ENCODE measurements at regions not wholly inside any gene's neighbourhood (a gene's known extent, or its start where the extent isn't known, plus 50 kb on each side); places are given as distances from the start of the nearest gene placed in this dataset.

DNA sequence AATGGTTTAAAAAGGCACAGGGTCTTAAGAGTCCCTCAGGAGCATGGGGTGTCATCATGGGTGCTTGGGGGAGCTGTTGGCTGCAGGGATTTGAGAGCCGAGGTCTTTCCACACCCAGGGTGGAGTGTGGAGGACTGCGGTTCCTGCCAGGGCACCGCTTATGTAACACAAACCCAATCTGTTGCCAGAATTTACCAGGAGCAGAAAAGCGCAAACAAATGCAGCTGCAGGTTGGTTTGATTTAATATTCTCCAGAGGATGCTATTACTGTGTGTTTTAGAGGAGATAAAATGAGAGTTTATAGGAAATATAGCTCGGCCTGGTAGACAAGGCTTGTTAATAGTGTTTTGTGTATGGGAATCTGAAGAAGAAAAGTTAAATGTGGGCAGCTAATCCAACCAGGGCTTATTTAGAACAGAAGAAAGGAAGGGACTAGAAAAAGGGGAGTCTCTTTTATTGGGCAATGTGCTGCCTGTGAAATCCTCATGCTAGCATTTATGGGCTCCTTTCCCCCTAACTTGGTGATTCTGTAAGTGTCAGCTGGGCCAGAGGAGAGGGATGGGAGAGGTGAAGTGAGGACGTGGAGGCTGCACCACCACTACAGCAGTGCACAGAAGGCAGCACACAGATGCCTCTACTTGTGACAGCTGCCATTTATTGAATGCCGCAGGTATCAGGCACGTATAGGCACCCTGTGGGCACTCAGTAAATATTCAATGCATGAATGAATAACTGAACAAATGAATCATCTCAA is 174.7 kb downstream of the KATNIP start:
- WGBS: 23% methylated on average over 8 of the region's 8 CpGs
- Histone ChIP-seq H3K27ac (peak overlapping the region; percentile 25 to 33), H3K4me1 (replicated peaks) (peaks cover 6% of the 10 kb centered on the region), H3K4me3 (no peak overlapping the region), H3K9me3 (no peaks in the 10 kb centered on the region), H3K36me3 (no peaks in the 10 kb centered on the region), H3K27me3 (replicated peaks; ENCODE audit: insufficient read depth) (no peaks in the 10 kb centered on the region)
- no peak for TF ChIP-seq POLR2A (IDR thresholded peaks at IDR 0.05)
- no peak for TF ChIP-seq POLR2AphosphoS5 (IDR thresholded peaks at IDR 0.05)
- TF ChIP-seq, protein P1, sequence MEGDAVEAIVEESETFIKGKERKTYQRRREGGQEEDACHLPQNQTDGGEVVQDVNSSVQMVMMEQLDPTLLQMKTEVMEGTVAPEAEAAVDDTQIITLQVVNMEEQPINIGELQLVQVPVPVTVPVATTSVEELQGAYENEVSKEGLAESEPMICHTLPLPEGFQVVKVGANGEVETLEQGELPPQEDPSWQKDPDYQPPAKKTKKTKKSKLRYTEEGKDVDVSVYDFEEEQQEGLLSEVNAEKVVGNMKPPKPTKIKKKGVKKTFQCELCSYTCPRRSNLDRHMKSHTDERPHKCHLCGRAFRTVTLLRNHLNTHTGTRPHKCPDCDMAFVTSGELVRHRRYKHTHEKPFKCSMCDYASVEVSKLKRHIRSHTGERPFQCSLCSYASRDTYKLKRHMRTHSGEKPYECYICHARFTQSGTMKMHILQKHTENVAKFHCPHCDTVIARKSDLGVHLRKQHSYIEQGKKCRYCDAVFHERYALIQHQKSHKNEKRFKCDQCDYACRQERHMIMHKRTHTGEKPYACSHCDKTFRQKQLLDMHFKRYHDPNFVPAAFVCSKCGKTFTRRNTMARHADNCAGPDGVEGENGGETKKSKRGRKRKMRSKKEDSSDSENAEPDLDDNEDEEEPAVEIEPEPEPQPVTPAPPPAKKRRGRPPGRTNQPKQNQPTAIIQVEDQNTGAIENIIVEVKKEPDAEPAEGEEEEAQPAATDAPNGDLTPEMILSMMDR (IDR thresholded peaks at IDR 0.05): no peak
- DNase-seq (ENCODE audit: low spot score): peak; percentile 26
- intact Hi-C loops (cut with DNase I): no loop called here

DNA sequence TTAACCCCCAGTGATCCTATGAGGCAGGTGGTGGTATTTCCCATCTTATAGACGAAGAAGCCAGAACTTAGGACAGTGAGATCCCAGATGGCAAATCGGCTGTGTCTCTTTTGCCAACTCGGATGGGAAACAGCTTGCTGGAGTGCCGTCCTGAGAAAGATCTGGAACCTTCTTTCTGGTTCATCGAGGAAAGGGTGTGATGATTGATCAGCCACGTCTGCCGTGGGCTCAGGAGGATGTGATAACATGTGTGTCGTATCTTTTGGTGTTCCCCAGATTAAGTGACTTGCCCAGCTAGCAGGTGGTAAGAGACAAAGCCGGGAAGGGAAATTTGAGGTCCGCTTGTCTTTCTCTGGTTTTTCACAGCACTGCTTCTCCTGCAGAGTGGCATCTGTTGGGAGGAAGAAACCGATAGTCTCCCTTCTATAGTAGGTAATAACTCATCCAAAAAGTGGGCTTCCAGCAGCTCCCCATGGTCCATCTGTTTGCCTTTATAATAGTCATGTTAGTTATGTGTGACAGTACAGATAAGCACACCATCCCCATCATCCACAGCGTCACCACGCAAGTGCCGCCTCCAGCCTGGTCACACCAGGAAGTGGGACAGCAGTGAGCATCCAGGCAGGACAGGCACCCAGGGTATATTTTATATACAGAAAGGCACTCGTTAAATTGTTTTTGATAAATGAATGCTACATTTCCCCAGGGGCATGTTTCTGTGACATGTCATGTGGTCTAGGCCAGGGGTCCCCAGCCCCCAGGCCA is 175.5 kb downstream of the KATNIP start:
- H3K4me1 ChIP-seq (replicated peaks): peaks cover 6% of the 10 kb centered on the region
- H3K9me3 ChIP-seq: no peaks in the 10 kb centered on the region
- H3K27me3 ChIP-seq (replicated peaks; ENCODE audit: insufficient read depth): no peaks in the 10 kb centered on the region
- WGBS: 86% methylated on average over 15 of the region's 15 CpGs
- TF ChIP-seq, protein P1 (IDR thresholded peaks at IDR 0.05): no peak
- TF ChIP-seq POLR2A (IDR thresholded peaks at IDR 0.05): no peak
- no peak for TF ChIP-seq POLR2AphosphoS5 (IDR thresholded peaks at IDR 0.05)
- no peak overlapping the region for H3K27ac ChIP-seq
- no peak overlapping the region for H3K4me3 ChIP-seq
- no peaks in the 10 kb centered on the region for H3K36me3 ChIP-seq
- intact Hi-C loops (cut with DNase I): no loop called here
- no peak for DNase-seq (ENCODE audit: low spot score)

DNA sequence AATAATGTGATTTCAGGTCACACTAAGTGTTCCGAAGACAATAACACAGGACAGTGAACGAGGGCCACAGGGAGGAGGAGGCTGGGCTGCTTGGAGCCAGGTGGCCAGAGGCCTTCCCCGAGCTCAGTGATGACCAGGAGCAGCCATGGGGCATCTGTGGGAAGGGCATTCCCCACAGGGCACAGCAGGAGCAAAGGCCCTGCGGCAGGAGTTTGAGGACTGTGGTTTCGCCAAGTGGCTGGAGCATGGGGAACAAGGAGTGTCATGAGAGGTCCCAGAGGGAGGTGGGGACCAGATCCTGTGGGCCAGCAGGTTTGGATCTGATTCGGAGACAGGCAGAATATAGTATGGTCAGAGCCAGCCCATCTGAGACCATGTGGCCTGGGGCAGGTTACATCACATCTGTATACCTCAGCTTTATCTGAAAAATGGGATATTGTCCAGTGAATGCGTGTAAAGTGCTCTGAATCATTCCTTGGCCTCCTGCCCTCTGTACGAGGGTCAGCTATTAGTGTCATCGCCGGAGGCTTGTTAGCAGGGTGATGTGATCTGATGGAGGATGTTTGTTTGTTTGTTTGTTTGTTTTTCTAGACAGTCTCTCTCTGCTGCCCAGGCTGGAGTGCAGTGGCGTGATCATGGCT is 176.8 kb downstream of the KATNIP start:
- no peak for TF ChIP-seq POLR2A (IDR thresholded peaks at IDR 0.05)
- TF ChIP-seq, protein P1 (IDR thresholded peaks at IDR 0.05): no peak
- no peak for TF ChIP-seq POLR2AphosphoS5 (IDR thresholded peaks at IDR 0.05)
- WGBS: 89% methylated on average over 11 of the region's 11 CpGs
- H3K4me1 ChIP-seq (replicated peaks): peaks cover 6% of the 10 kb centered on the region
- H3K27ac ChIP-seq: no peak overlapping the region
- DNase-seq (ENCODE audit: low spot score): no peak
- no peaks in the 10 kb centered on the region for H3K9me3 ChIP-seq
- H3K27me3 ChIP-seq (replicated peaks; ENCODE audit: insufficient read depth): no peaks in the 10 kb centered on the region
- intact Hi-C loops (cut with DNase I): no loop called here
- H3K36me3 ChIP-seq: no peaks in the 10 kb centered on the region
- no peak overlapping the region for H3K4me3 ChIP-seq

DNA sequence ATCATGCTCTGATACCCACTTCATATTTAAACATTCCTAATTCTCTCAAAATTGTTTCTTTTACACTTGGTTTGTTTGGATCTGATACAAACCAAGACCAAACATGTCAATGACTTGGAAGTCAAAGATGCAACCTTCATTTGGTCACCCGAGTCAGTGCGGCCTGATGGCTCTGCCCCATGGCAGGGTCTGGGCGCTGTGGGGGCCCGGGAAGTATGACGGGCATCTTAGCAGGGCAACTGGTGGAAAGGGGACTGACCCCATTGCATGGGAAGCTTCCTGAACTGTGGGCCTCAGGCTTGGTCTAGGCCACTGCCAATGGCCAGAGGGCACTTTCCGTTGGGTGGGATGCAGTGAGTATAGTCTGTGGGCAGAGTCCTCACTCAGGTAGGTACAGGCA is 178.0 kb downstream of the KATNIP start:
- Histone ChIP-seq H3K36me3 (no peaks in the 10 kb centered on the region), H3K9me3 (no peaks in the 10 kb centered on the region), H3K27me3 (replicated peaks; ENCODE audit: insufficient read depth) (no peaks in the 10 kb centered on the region), H3K27ac (no peak overlapping the region), H3K4me3 (no peak overlapping the region), H3K4me1 (replicated peaks) (peaks cover 6% of the 10 kb centered on the region)
- 99% methylated on average over 6 of the region's 6 CpGs for WGBS
- TF ChIP-seq POLR2A (IDR thresholded peaks at IDR 0.05) (no peak), POLR2AphosphoS5 (IDR thresholded peaks at IDR 0.05) (no peak)
- TF ChIP-seq, protein P1 (IDR thresholded peaks at IDR 0.05): no peak
- DNase-seq (ENCODE audit: low spot score): no peak
- intact Hi-C loops (cut with DNase I): no loop called here
